ENCODE measurements at regions not wholly inside any gene's neighbourhood (a gene's known extent, or its start where the extent isn't known, plus 50 kb on each side); places are given as distances from the start of the nearest gene placed in this dataset.

- Histone ChIP-seq H3K27me3 (peaks cover 5 to 68% of the 10 kb centered on the region in 2 donors), H3K9me3 (no peaks in the 10 kb centered on the region)
- intact Hi-C loops (cut with DNase I; ENCODE audit: low total_unique reads), result no loop called here
Measured at GRCh38 chr15:89413877-89414276, 79.3 kb upstream of the POLG start.

GRCh38 chr15:89412905-89413411 is 78.3 kb upstream of the POLG start:
- H3K27ac ChIP-seq, result no peak overlapping the region
- H3K36me3 ChIP-seq, result no peaks in the 10 kb centered on the region
- H3K27me3 ChIP-seq, result peaks cover 5 to 74% of the 10 kb centered on the region in 2 donors
- intact Hi-C loops (cut with DNase I; ENCODE audit: low total_unique reads), result no loop called here
- TF ChIP-seq POLR2A (IDR thresholded peaks at IDR 0.05) (no peak), CTCF (IDR thresholded peaks at IDR 0.05) (no peak)
- H3K4me1 ChIP-seq, result peaks cover 0 to 6% of the 10 kb centered on the region in 2 donors
- no peak overlapping the region for H3K4me3 ChIP-seq
- H3K9me3 ChIP-seq, result no peaks in the 10 kb centered on the region
- no peak for DNase-seq

More at GRCh38 chr15:89413877-89414276, 79.3 kb upstream of the POLG start:
- TF ChIP-seq CTCF (IDR thresholded peaks at IDR 0.05), result no peak
- H3K4me3 ChIP-seq, result no peak overlapping the region
- no peak overlapping the region for H3K27ac ChIP-seq
- H3K36me3 ChIP-seq, result no peaks in the 10 kb centered on the region
- DNase-seq, result no peak
- peaks cover 0 to 5% of the 10 kb centered on the region in 2 donors for H3K4me1 ChIP-seq

GRCh38 chr15:89410039-89410435 is 75.4 kb upstream of the POLG start:
- Histone ChIP-seq H3K27me3 (peaks cover 3 to 85% of the 10 kb centered on the region in 2 donors), H3K36me3 (no peaks in the 10 kb centered on the region), H3K27ac (no peak overlapping the region), H3K9me3 (no peaks in the 10 kb centered on the region), H3K4me1 (peaks cover 0 to 12% of the 10 kb centered on the region in 2 donors), H3K4me3 (no peak overlapping the region)
- no peak for DNase-seq
- intact Hi-C loops (cut with DNase I; ENCODE audit: low total_unique reads), result no loop called here
- TF ChIP-seq CTCF (IDR thresholded peaks at IDR 0.05) (no peak), POLR2A (IDR thresholded peaks at IDR 0.05) (no peak)

GRCh38 chr15:89409184-89410038 is 74.8 kb upstream of the POLG start:
- DNase-seq, result no peak
- Histone ChIP-seq H3K27me3 (peaks cover 3 to 92% of the 10 kb centered on the region in 2 donors), H3K27ac (no peak overlapping the region), H3K9me3 (no peaks in the 10 kb centered on the region), H3K36me3 (no peaks in the 10 kb centered on the region), H3K4me1 (peaks cover 0 to 12% of the 10 kb centered on the region in 2 donors), H3K4me3 (no peak overlapping the region)
- intact Hi-C loops (cut with DNase I; ENCODE audit: low total_unique reads), result no loop called here
- TF ChIP-seq POLR2A (IDR thresholded peaks at IDR 0.05) (no peak), CTCF (IDR thresholded peaks at IDR 0.05) (no peak)

Data from uterus (tissue), 3 donors.